ENCODE measurements at regions not wholly inside any gene's neighbourhood (a gene's known extent, or its start where the extent isn't known, plus 50 kb on each side); places are given as distances from the start of the nearest gene placed in this dataset.
"Not testable (repeated sequence)": the region's sequence is repeated elsewhere in the genome, so short reads cannot be mapped to it uniquely, and the experiment has no call there.

DNA sequence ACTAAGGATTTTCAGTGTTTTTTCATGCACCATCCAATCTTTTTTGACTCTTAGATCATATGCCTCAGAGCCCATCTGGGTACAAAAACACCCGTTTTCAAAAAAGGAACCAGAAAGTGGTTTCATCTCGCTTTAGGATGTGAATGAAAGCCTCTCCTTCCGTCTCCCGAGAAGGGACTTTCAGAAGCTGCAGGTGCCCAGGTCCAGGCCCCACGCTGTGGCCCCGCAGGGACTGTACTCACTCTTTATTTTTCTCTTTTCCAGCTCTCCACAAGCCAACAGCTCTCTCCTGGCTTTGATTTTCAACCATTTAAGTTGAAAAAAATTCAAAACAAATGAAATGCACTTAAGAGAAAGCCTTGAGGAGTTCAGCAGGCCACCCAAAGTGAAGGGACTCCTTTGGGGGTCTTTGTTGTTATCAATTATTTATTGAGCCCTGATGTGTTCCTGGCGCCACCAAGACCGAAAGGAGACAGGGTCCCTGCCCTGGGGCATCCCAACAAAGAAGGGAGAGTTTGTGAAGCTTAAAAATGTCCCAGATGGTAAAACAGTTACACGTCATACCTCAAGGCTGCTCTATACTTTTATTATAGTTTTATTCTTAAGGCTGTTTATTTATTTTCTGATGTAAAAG lies 467.3 kb downstream of the PREX1 start:
- TF ChIP-seq, protein P1, sequence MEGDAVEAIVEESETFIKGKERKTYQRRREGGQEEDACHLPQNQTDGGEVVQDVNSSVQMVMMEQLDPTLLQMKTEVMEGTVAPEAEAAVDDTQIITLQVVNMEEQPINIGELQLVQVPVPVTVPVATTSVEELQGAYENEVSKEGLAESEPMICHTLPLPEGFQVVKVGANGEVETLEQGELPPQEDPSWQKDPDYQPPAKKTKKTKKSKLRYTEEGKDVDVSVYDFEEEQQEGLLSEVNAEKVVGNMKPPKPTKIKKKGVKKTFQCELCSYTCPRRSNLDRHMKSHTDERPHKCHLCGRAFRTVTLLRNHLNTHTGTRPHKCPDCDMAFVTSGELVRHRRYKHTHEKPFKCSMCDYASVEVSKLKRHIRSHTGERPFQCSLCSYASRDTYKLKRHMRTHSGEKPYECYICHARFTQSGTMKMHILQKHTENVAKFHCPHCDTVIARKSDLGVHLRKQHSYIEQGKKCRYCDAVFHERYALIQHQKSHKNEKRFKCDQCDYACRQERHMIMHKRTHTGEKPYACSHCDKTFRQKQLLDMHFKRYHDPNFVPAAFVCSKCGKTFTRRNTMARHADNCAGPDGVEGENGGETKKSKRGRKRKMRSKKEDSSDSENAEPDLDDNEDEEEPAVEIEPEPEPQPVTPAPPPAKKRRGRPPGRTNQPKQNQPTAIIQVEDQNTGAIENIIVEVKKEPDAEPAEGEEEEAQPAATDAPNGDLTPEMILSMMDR (IDR thresholded peaks at IDR 0.05; ENCODE audit: low read depth, low read length, missing control alignments): no peak
- DNase-seq (ENCODE audit: low read depth): peak; percentile 45
- peak overlapping the region; percentile 37; the same call in 1 of the 2 replicates for H3K4me3 ChIP-seq (ENCODE audit: low read depth, low read length)

DNA sequence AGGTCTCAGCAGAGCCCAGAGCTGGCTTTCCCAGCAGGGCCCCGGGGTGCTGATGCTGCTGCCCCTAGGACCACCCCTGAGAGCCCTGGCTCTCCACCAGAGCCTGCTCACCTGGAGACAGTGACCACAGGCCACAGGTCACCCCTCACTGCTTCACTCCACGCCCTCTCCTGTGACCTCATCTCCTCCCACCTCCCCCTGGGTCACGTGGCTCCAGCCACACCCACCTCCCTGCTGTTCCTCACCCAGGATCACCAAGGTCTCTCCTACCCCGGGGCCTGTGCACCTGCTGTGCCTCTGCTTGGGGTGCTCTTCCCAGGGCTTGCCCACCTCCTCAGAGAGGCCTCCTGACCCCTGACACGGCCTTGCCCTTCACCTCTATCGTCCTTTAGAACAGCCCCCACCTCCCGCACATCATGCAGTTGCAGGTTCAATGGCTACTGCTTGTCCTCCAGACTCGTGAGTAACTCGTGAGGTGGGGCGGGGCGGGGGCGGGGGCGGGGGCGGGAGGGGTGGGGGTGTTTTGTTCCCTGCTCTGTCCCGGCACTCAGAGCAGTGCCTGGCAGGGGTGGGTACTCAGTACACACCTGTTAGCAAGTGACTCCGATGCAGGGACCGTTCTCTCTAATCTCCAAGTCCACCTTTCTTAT lies 468.0 kb downstream of the PREX1 start:
- H3K4me3 ChIP-seq (ENCODE audit: low read depth, low read length): peak overlapping the region; percentile 49
- TF ChIP-seq, protein P1 (IDR thresholded peaks at IDR 0.05; ENCODE audit: low read depth, low read length, missing control alignments): no peak
- DNase-seq (ENCODE audit: low read depth): peak; percentile 47

DNA sequence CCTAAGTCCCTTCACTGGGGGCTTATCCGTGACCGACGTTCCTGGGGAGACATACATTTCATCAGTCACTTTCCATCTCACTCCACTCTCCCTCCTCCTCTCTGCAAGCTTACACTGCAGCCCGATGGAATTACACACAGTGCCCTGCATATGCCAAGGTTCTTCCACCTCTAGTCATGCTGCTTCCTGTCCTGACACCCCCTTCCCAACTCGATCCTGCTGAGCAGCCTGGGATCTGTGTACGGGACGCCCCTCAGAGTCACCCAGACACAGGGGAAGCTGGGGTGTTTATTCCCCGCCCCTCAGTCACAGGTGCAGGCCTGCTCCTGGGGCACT lies 468.8 kb downstream of the PREX1 start:
- DNase-seq (ENCODE audit: low read depth); H3K4me3 ChIP-seq (ENCODE audit: low read depth, low read length): not testable (repeated sequence)

DNA sequence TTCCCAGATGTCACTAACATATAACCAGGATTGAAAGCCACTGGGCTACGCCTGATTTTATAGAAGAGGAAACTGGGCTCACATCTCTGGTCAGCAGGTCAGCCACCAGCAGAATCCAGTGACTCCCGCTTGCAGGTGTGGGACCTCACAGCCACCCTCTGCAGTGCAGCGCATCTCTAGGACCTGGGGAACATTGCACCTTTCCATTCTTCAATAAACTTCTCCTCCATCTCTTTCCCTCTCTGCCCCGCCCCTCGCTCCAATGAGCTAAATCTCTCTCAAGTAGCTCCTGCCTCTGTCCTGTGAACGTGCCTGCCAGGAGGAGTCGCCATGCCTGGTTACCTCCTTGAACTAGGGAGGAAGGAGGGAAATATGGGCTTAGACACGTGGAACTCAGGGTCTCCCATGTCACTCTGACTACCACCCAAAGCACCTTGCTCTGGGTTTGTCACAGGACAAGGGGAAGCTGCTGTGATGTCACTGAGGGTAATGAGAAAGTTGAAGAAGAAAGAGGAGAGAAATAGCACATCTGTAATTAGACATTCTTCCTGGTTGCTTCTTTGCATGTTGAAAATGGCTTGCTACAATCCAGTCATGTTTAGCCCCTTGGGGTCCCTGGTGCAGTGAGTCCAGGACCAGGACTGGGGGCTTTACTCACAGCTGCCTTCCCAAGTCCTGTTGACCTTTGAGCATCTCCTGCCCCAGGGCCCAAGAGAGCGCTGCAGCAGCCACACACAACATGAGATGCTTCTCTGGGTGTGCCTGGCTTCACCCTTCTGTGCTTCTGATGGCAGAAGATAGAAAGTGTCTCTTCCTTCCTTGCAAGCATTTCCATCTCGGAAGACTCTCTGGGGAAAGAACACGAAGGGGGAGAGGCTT lies 469.4 kb downstream of the PREX1 start:
- no peak overlapping the region for H3K4me3 ChIP-seq (ENCODE audit: low read depth, low read length)
- TF ChIP-seq, protein P1 (IDR thresholded peaks at IDR 0.05; ENCODE audit: low read depth, low read length, missing control alignments): no peak
- no peak for DNase-seq (ENCODE audit: low read depth)

DNA sequence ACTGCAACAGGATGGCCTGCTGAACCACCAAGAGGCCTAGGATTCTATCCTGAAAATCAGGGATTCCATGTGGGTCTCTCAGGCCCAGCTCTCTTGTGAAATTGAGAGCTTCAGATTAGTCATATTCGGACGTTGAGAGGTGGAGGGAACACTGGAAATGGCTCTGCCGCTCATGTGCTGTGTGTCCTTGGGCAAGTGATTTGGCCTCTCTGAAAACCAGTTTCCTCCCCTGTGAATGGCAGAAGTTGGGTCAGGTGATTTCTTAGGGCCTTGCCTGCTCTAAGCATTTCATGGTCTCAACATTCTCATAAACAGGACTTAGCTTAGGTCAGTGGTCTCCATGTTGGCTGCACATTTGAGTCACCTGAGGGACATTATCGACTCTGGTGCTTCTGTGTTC lies 470.1 kb downstream of the PREX1 start:
- TF ChIP-seq, protein P1 (IDR thresholded peaks at IDR 0.05; ENCODE audit: low read depth, low read length, missing control alignments): no peak
- no peak for DNase-seq (ENCODE audit: low read depth)
- H3K4me3 ChIP-seq (ENCODE audit: low read depth, low read length): no peak overlapping the region

DNA sequence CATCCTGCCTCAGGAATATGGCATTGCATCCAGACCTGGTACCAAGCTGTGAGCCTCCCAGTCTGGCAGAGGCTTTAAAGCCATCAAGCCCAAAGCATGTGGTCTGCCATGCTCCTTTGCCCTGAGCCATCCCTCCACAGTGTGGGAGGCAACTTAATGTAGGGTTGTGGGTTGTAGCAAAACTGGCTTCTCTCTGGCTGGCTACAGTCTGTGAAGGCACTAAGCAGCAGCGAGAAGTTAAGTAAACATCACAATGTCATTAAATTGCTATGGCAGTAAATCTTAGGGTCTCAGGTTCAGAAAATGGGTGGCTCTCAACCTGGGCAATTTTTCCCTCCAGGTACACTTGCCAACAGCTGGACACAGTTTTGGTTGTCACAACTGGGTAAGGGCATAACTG lies 472.9 kb downstream of the PREX1 start:
- no peak for DNase-seq (ENCODE audit: low read depth)
- H3K4me3 ChIP-seq (ENCODE audit: low read depth, low read length): no peak overlapping the region
- TF ChIP-seq, protein P1 (IDR thresholded peaks at IDR 0.05; ENCODE audit: low read depth, low read length, missing control alignments): no peak

DNA sequence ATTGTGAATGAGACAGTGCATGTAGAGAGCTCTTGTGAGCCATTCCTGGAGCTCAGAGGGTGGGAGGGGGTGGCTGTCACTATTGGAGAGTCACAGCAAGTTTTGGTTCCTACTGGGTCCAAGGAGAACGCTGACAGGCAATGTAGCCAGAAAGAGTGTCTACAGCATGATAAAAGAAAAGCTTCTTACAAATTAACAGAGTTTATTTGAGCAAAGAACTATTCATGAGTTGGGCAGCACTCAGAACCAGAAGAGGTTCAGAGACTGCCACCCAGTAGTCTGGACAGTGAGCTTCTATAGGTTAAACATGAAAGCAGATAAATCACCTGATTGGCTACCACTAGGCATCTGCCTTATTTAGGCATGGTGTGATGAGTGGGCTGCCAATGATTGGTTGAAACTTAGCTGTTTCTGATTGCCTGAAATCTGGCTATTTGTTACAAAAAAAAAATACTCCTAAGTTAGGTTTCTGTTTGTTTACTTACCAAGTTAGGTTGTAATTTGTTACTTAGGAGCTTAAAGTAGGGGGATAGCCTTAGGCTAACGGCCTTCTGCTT lies 473.4 kb downstream of the PREX1 start:
- H3K4me3 ChIP-seq (ENCODE audit: low read depth, low read length): no peak overlapping the region
- no peak for DNase-seq (ENCODE audit: low read depth)
- TF ChIP-seq, protein P1 (IDR thresholded peaks at IDR 0.05; ENCODE audit: low read depth, low read length, missing control alignments): no peak

Data from GM12864 (cell line).